ENCODE measurements at regions not wholly inside any gene's neighbourhood (a gene's known extent, or its start where the extent isn't known, plus 50 kb on each side); places are given as distances from the start of the nearest gene placed in this dataset.

- RAD21 ChIA-PET (ENCODE audit: unreplicated experiment): no interaction called here
- Histone ChIP-seq H3K27me3 (replicated peaks in 1 of 2; ENCODE audit: control insufficient read depth in 2 of 2, insufficient read depth in 2 of 2, low read length in 1 of 2) (no peaks in the 10 kb centered on the region), H3K4me3 (no peak overlapping the region), H3K4me1 (ENCODE audit: control insufficient read depth, insufficient read depth, low read length) (no peaks in the 10 kb centered on the region), H3K36me3 (ENCODE audit: control insufficient read depth in 2 of 2, insufficient read depth in 2 of 2, low read length in 1 of 2) (no peaks in the 10 kb centered on the region), H3K4me2 (ENCODE audit: control insufficient read depth, insufficient read depth) (no peak overlapping the region), H4K20me1 (ENCODE audit: control insufficient read depth, insufficient read depth) (no peaks in the 10 kb centered on the region), H2AFZ (ENCODE audit: control insufficient read depth, low read depth, low read length) (no peak overlapping the region), H3K27ac (ENCODE audit: control insufficient read depth, insufficient read depth) (no peak overlapping the region), H3K9ac (ENCODE audit: control insufficient read depth, insufficient read depth, low read length) (no peak overlapping the region), H3K79me2 (ENCODE audit: control insufficient read depth, insufficient read depth, low read length) (no peaks in the 10 kb centered on the region), H3K9me3 (replicated peaks; ENCODE audit: control insufficient read depth, insufficient read depth, low read length) (no peaks in the 10 kb centered on the region)
- 50% methylated on average over 2 of the region's 2 CpGs for whole genome bisulfite sequencing (ENCODE audit: insufficient coverage, insufficient replicate concordance, low lambda C conversion rate, missing lambda C conversion rate)
- ATAC-seq (no peak), FAIRE-seq (no peak), DNase-seq (ENCODE audit: low read depth, low spot score) (no peak)
- BruUV-seq (replicated peaks): no TSS peak
- CTCF ChIA-PET: interaction anchor here (0.6 kb wide), 1 partner anchor 1114 kb away, joined by 3 read pairs; no protein-coding TSS in a partner anchor
- intact Hi-C loops (cut with micrococcal nuclease; ENCODE audit: unreplicated experiment): no loop called here
- SMC1A ChIA-PET (ENCODE audit: uncharacterized antibody, unreplicated experiment): no interaction called here
- in situ Hi-C loops (cut with MboI): loop anchor here (25.0 kb wide), 1 partner anchor 1835 kb away; no protein-coding TSS in a partner anchor
- POLR2A ChIA-PET: no interaction called here
- TF ChIP-seq TAF1 (IDR thresholded peaks at IDR 0.05; ENCODE audit: borderline replicate concordance, low read depth, low read length): no peak
- no peak for TF ChIP-seq BRCA1 (IDR thresholded peaks at IDR 0.05; ENCODE audit: low read depth, low read length)
- no peak for TF ChIP-seq SREBF2 (IDR thresholded peaks at IDR 0.05; ENCODE audit: low read length)
- no peak for TF ChIP-seq PRDM15 (CRISPR knock-in tag; IDR thresholded peaks at IDR 0.05)
- no peak for TF ChIP-seq ATF7 (IDR thresholded peaks at IDR 0.05; ENCODE audit: low read depth)
- TF ChIP-seq NRF1 (conservative IDR thresholded peaks at IDR 0.05; ENCODE audit: low read depth, low read length): no peak
- no peak for TF ChIP-seq STAT1 (conservative IDR thresholded peaks at IDR 0.05)
- TF ChIP-seq ZNF592 (IDR thresholded peaks at IDR 0.05): no peak
- no peak for TF ChIP-seq CBX3 (IDR thresholded peaks at IDR 0.05; ENCODE audit: borderline replicate concordance, low read depth)
- TF ChIP-seq PBX3 (IDR thresholded peaks at IDR 0.05; ENCODE audit: insufficient replicate concordance, low read depth, low read length): no peak
- TF ChIP-seq BCL3 (IDR thresholded peaks at IDR 0.05; ENCODE audit: borderline replicate concordance, insufficient read depth, low read depth, low read length, poor library complexity, severe bottlenecking): no peak
These were observed 1110.7 kb upstream of the B3GALT2 start for GRCh38 chr1:194297094-194297493.
